Adipocyte (in vitro differentiated cells): ENCODE measurements at regions not wholly inside any gene's neighbourhood (a gene's known extent, or its start where the extent isn't known, plus 50 kb on each side); places are given as distances from the start of the nearest gene placed in this dataset.

Source experiments
- DNase-seq: peaks from one replicate; pipeline ENCODE4 v3.0.0-alpha.2; 2015; ENCODE audit warnings: low read depth
- H3K27me3 ChIP-seq: replicated peaks from 2 replicates; pipeline ENCODE4 v1.7.0; 2013; ENCODE audit warnings: mild to moderate bottlenecking, low read length, moderate library complexity; ENCODE audit not compliant: control insufficient read depth, insufficient read depth
- H3K36me3 ChIP-seq: 2 replicates; pipeline ENCODE4 v1.7.0; 2013; ENCODE audit warnings: low read length, mild to moderate bottlenecking, moderate library complexity; ENCODE audit not compliant: control insufficient read depth, insufficient read depth, severe bottlenecking
- H3K4me1 ChIP-seq: 2 replicates; pipeline ENCODE4 v1.7.0; 2013; ENCODE audit warnings: mild to moderate bottlenecking, low read length, moderate library complexity; ENCODE audit not compliant: control insufficient read depth, insufficient read depth
- H3K4me3 ChIP-seq: 2 replicates; pipeline ENCODE4 v1.7.0; 2013; ENCODE audit warnings: mild to moderate bottlenecking, low read length, moderate library complexity
- H3K9ac ChIP-seq: 2 replicates; pipeline ENCODE4 v1.7.0; 2013; ENCODE audit warnings: mild to moderate bottlenecking, low read length, moderate library complexity
- H3K9me3 ChIP-seq: 2 replicates; pipeline ENCODE4 v1.7.0; 2013; ENCODE audit warnings: mild to moderate bottlenecking, low read length, moderate library complexity; ENCODE audit not compliant: control insufficient read depth

DNA sequence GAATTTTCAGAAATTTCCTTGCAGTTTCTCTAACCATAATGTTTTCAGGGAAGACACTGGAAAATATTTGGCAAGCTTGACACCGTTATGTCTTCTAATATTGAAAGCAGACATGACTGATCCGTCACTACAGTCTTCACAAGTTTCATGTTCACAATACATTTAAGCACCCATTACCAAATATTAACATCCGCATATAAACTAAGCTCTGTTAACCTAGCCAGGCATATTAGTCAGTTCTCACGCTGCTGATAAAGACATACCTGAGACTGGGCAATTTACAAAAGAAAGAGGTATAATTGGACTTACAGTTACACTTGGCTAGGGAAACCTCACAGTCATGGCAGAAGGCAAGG lies 162.7 kb upstream of the LYSMD4 start:
- Histone ChIP-seq H3K4me1 (no peaks in the 10 kb centered on the region), H3K36me3 (no peaks in the 10 kb centered on the region), H3K27me3 (no peaks in the 10 kb centered on the region), H3K9ac (no peak overlapping the region), H3K4me3 (no peak overlapping the region), H3K9me3 (no peaks in the 10 kb centered on the region)
- DNase-seq = no peak

DNA sequence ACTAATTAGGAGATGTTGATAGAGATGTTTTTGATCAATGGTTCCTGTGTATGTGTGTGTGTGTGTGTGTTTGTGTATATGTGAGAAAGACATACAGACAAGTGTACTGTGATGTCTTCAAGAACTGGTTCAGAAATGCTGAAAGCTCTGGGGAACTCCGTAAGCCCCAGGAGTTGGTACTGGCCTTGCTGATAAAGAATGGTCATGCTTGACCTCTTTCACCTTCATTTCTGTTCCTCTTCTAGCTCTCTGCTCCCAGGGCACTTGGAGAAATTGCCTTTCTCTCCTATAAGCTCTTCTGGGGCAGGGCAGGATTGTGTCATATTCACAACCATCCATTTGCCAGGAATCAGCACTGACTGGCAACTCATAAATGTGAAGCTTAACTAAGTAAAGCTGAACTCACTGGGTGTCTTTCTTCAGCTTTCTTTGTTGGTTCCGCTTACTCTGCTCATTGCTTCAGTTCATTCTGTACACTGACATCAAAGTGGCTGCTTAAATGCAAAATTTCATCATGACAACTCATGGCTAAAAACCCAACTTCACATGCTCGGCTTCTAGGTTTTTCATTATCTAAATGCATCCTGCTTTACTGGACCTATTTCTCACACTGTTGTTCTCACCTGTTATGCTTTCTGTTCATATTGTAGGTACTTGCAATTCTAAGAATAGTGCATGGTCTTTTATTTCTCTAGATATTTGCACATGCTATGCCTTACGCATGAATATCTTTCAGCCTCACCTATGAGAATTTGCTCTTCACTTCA lies 162.1 kb upstream of the LYSMD4 start:
- no peak overlapping the region for H3K9ac ChIP-seq
- H3K36me3 ChIP-seq = no peaks in the 10 kb centered on the region
- H3K27me3 ChIP-seq = no peaks in the 10 kb centered on the region
- H3K9me3 ChIP-seq = no peaks in the 10 kb centered on the region
- H3K4me3 ChIP-seq = no peak overlapping the region
- no peaks in the 10 kb centered on the region for H3K4me1 ChIP-seq
- DNase-seq = no peak

DNA sequence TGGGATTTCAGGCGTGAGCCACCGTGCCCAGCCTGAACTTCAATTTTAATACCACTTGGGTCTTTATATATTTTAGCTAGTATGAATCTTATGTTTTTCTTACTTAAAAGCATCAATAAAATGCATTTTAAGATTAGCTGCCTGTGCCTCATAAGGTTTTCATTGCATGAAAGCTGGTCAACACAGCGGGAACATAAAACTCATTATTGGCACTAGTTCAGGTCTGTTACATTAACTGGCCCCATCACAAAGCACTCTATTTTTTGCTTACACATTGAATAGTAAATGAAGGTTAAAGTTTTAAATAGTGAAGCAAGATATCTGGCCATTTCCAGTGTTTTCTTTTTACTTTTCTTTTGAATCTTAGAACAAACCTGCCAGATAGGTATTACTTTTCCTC lies 145.6 kb upstream of the LYSMD4 start:
- no peaks in the 10 kb centered on the region for H3K27me3 ChIP-seq
- H3K36me3 ChIP-seq = no peaks in the 10 kb centered on the region
- no peak for DNase-seq
- no peak overlapping the region for H3K4me3 ChIP-seq
- H3K9me3 ChIP-seq = no peaks in the 10 kb centered on the region
- H3K4me1 ChIP-seq = no peaks in the 10 kb centered on the region
- no peak overlapping the region for H3K9ac ChIP-seq

DNA sequence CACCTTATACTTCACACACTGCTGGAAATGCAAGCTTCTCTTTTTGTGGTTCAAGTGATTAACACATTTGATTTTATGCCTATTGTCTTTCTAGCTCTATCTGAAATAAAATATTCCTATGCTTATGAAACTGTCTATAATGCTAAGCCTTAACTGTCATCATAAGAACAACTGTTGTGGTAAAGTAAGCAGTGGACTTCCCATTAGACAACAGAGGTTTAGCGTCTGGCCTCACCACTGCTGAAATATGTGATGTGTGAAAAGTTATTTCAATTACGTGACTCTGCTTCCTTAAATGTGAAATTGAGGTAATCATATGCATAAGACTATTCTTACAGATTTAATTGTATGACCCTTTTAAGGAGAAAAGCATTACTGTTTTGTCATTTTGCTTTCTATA lies 140.2 kb upstream of the LYSMD4 start:
- H3K27me3 ChIP-seq = no peaks in the 10 kb centered on the region
- H3K36me3 ChIP-seq = no peaks in the 10 kb centered on the region
- H3K4me1 ChIP-seq = no peaks in the 10 kb centered on the region
- no peaks in the 10 kb centered on the region for H3K9me3 ChIP-seq
- no peak overlapping the region for H3K4me3 ChIP-seq
- DNase-seq = no peak
- no peak overlapping the region for H3K9ac ChIP-seq

DNA sequence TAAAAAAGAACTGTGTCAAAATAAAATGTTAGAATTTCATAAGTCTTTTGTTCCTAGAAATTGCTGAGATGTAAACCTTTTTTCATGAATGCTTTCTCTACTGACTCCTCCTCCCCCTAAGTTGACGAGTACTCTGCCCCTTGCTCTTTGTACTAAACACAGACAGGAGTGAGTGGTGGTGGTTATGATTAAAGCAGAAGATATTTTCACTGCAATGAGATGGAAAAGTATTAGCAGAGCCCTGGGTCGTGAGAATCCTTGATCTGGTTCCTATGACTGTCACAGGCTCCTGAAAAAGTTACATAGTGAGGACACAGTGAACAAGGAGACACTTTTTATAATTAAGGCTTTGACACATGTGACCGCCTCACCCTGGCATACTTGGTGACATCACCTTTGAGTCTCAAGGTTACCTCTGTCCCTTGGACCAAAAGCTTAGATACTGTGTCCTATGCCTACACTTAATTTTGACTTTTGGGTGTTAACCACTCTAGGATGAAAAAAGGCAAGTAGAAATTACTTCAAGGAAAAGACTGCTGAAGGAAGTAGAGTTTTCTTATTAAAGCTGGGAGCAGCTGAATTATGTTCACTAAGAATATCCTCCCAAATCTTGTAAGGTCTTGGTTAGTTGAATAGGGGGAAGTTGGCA lies 130.4 kb upstream of the LYSMD4 start:
- Histone ChIP-seq H3K9ac (no peak overlapping the region), H3K36me3 (no peaks in the 10 kb centered on the region), H3K4me3 (no peak overlapping the region), H3K4me1 (no peaks in the 10 kb centered on the region), H3K27me3 (no peaks in the 10 kb centered on the region), H3K9me3 (no peaks in the 10 kb centered on the region)
- no peak for DNase-seq

DNA sequence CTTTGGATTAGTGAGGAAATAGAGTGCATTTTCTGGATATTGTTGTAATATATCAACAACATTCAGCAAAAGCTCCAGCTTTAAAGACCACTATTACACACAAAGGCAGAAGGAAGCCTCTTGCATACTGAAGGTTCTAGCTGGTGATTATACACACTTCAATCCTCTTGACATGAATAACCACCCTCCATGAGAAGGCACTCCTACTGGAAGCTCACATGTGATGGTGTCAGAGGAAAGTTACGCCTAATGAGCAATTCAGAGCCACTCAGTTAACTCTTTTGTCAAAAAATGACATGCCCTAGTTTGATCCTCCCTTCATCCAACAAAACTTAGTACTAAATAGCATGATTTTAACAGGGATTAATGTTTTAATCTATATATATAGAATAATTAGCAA lies 124.6 kb upstream of the LYSMD4 start:
- no peak for DNase-seq
- no peaks in the 10 kb centered on the region for H3K4me1 ChIP-seq
- no peak overlapping the region for H3K4me3 ChIP-seq
- H3K9me3 ChIP-seq = no peaks in the 10 kb centered on the region
- no peaks in the 10 kb centered on the region for H3K27me3 ChIP-seq
- no peaks in the 10 kb centered on the region for H3K36me3 ChIP-seq
- H3K9ac ChIP-seq = no peak overlapping the region

DNA sequence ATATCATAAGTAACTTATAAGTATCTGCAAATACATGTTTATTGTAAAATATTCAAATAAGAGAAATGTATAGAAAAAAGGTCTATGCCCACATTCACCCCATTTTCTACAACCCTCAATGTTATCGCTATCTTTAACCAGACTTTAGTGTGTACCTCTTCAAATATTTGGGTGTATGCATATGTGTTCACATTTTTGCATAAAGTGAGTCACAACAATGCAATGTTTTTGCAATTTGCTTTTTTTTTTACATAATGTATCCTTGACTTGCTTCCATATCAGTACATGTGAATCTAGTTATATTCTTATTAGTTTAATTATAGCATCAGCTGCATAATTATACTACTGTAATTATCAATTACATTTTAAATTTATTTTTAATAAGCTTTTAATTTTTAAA lies 117.3 kb upstream of the LYSMD4 start:
- Histone ChIP-seq H3K36me3 (no peaks in the 10 kb centered on the region), H3K4me3 (no peak overlapping the region), H3K9me3 (no peaks in the 10 kb centered on the region), H3K9ac (no peak overlapping the region), H3K27me3 (no peaks in the 10 kb centered on the region), H3K4me1 (no peaks in the 10 kb centered on the region)
- peak; percentile 11 for DNase-seq

DNA sequence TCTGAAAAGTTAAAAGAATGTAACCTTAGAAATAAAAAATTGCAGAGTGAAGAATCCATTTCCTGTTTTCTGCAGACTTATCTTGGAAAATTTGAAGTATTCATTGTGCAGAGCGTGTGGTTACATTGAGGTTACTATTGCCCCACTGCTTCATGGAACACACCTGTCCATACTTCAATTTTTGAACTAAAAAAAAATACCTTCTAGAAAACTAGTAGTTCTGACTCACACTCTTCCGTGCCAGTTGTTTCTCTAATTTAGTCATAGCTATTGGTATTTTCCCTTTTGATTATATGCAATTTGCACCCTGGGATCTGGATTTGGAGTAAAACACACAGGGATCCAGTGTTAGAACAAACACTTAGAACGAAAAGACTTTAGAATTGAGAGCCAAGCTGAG lies 111.8 kb upstream of the LYSMD4 start:
- Histone ChIP-seq H3K9me3 (no peaks in the 10 kb centered on the region), H3K27me3 (no peaks in the 10 kb centered on the region), H3K4me3 (no peak overlapping the region), H3K36me3 (no peaks in the 10 kb centered on the region), H3K4me1 (peaks cover 3% of the 10 kb centered on the region), H3K9ac (no peak overlapping the region)
- peak; percentile 7 for DNase-seq

DNA sequence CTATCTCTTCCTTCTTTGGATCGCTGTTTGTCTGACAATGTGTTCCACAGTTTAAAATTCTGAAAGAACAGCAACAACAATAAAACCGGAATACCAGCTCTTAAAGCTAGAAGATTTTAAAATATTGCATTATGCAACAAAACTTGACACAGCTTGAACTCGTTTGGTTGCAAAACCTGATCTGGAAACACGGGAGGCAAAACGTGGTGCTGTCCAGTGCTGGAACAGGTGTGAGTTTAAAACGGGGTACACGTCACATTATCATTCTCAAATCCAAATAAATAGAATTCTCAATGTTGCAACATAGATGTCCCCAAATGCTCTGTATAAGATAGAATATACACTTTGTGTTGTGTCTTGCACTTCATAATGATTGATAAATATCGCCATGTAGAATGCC lies 110.9 kb upstream of the LYSMD4 start:
- peaks cover 3% of the 10 kb centered on the region for H3K4me1 ChIP-seq
- H3K4me3 ChIP-seq = no peak overlapping the region
- DNase-seq = no peak
- no peaks in the 10 kb centered on the region for H3K27me3 ChIP-seq
- H3K9ac ChIP-seq = no peak overlapping the region
- H3K9me3 ChIP-seq = no peaks in the 10 kb centered on the region
- H3K36me3 ChIP-seq = no peaks in the 10 kb centered on the region

DNA sequence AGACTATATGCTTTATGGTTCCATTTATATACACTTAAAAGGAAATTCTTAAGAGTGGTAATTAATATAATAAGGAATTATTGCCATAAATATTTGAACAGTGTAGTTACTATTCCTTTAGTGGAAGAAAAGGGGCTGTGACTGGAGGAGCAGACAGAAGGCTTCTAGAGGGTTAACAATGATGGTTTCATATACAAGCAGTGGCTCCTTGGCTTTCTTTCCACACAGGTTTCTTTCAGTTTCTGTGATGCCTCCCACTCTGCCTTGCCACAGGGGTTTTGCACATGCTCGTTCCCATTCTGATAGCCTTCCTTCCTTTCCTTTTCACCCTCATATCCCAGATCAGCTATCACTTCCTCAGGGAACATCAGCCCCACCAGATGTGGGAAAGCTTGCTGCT lies 108.8 kb upstream of the LYSMD4 start:
- Histone ChIP-seq H3K9ac (no peak overlapping the region), H3K36me3 (no peaks in the 10 kb centered on the region), H3K4me3 (no peak overlapping the region), H3K27me3 (no peaks in the 10 kb centered on the region), H3K9me3 (no peaks in the 10 kb centered on the region), H3K4me1 (peaks cover 3% of the 10 kb centered on the region)
- no peak for DNase-seq

DNA sequence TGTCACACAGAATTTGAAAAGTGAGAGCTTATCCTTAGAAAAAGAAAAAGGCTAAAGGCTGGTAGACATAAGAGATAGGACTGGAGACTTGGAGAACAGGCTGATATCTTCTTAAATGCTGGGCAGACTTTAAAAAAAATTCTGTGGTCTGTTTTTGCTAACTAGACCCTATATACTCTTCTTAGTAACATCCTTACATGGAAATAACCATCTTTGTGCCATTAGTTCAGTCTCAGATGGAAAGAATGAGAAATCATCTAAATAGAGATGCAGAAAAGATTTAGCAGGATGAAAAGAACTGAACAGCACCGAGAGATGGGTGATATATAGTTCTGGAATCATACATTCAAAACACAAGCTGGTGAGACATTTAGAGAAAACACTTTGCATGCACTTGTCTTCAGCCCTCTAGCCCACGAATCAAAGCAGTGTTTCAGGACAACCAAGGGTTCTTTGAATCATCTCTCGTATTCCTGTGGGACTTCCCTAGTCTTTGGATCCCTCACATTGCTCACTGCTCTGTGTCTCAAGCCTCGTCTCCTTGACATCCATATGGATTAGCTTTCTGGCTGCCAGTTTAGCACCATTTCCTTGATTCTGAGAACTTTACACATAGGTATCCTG lies 93.0 kb upstream of the LYSMD4 start:
- no peak for DNase-seq
- H3K9ac ChIP-seq = no peak overlapping the region

More for the DNA sequence above, 93.0 kb upstream of the LYSMD4 start:
- Histone ChIP-seq H3K27me3 (no peaks in the 10 kb centered on the region), H3K36me3 (peaks cover 7% of the 10 kb centered on the region), H3K4me1 (no peaks in the 10 kb centered on the region), H3K9me3 (no peaks in the 10 kb centered on the region), H3K4me3 (no peak overlapping the region)
